ENCODE measurements at regions not wholly inside any gene's neighbourhood (a gene's known extent, or its start where the extent isn't known, plus 50 kb on each side); places are given as distances from the start of the nearest gene placed in this dataset.

- TF ChIP-seq, protein P1, sequence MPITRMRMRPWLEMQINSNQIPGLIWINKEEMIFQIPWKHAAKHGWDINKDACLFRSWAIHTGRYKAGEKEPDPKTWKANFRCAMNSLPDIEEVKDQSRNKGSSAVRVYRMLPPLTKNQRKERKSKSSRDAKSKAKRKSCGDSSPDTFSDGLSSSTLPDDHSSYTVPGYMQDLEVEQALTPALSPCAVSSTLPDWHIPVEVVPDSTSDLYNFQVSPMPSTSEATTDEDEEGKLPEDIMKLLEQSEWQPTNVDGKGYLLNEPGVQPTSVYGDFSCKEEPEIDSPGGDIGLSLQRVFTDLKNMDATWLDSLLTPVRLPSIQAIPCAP (CRISPR knock-in tag; IDR thresholded peaks at IDR 0.05; ENCODE audit: low read depth): no peak
- no peak for TF ChIP-seq CBX2 (IDR thresholded peaks at IDR 0.05; ENCODE audit: low read depth, low read length)
- TF ChIP-seq CBX2 (CRISPR knock-in tag; IDR thresholded peaks at IDR 0.05; ENCODE audit: low read depth): no peak
- no peak for TF ChIP-seq ZNF350 (CRISPR knock-in tag; IDR thresholded peaks at IDR 0.05; ENCODE audit: borderline replicate concordance, low read depth)
- TF ChIP-seq, protein P2, sequence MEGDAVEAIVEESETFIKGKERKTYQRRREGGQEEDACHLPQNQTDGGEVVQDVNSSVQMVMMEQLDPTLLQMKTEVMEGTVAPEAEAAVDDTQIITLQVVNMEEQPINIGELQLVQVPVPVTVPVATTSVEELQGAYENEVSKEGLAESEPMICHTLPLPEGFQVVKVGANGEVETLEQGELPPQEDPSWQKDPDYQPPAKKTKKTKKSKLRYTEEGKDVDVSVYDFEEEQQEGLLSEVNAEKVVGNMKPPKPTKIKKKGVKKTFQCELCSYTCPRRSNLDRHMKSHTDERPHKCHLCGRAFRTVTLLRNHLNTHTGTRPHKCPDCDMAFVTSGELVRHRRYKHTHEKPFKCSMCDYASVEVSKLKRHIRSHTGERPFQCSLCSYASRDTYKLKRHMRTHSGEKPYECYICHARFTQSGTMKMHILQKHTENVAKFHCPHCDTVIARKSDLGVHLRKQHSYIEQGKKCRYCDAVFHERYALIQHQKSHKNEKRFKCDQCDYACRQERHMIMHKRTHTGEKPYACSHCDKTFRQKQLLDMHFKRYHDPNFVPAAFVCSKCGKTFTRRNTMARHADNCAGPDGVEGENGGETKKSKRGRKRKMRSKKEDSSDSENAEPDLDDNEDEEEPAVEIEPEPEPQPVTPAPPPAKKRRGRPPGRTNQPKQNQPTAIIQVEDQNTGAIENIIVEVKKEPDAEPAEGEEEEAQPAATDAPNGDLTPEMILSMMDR (CRISPR knock-in tag; IDR thresholded peaks at IDR 0.05): no peak
- TF ChIP-seq HCFC1 (IDR thresholded peaks at IDR 0.05; ENCODE audit: low read depth, low read length): no peak
These were observed 788.4 kb upstream of the PRMT6 start for GRCh38 chr1:106268070-106268469.
